ENCODE measurements at regions not wholly inside any gene's neighbourhood (a gene's known extent, or its start where the extent isn't known, plus 50 kb on each side); places are given as distances from the start of the nearest gene placed in this dataset.

DNA sequence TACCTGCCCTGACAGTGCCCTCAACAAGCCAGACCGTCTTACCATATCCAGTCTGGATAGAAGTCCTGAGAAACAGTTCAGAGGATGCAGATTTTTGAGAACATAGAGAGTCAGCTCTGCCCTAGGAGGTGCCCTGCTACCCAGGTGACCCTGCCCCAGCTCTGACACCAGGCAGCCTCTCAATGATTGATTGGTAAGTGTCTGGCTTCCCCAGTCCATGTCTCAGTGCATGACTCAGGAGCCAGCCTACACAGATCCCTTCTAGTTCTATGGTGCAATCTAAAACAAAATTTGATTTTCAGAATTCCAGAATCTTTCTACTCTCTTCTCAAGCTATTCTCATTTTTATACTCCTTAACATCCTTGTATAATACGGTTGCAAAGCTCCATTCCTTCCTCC lies 292.1 kb downstream of the VPS13C start:
- intact Hi-C loops (cut with micrococcal nuclease) (no loop called here), dilution Hi-C loops (cut with MboI; ENCODE audit: extremely low pct_ligation_motif_present, low sequenced_read_pairs) (no loop called here)
- BruUV-seq (replicated peaks): no TSS peak
- ChIA-PET CTCF (interaction anchor here (1.2 kb wide), 1 partner anchor 66 kb away, joined by 5 read pairs; no protein-coding TSS in a partner anchor), POLR2A (no interaction called here)
- FAIRE-seq (no peak), DNase-seq (ENCODE audit: low read depth, low spot score) (no peak)
- Histone ChIP-seq H3K4me1 (ENCODE audit: control insufficient read depth, extremely low read depth, insufficient read depth, low read length) (no peaks in the 10 kb centered on the region), H3K27ac (ENCODE audit: insufficient read depth, low read depth, low read length) (no peak overlapping the region), H3K9me3 (replicated peaks; ENCODE audit: control insufficient read depth, insufficient read depth, low read length) (no peaks in the 10 kb centered on the region), H4K20me1 (replicated peaks; ENCODE audit: control insufficient read depth, extremely low read depth, insufficient read depth, low read length) (no peaks in the 10 kb centered on the region), H2AFZ (ENCODE audit: low read depth, low read length) (no peak overlapping the region), H3K4me2 (ENCODE audit: insufficient read depth, low read length) (no peak overlapping the region), H3K4me3 (replicated peaks in 1 of 3; ENCODE audit: insufficient read depth in 1 of 3, low read depth in 1 of 3, low read length in 3 of 3) (no peak overlapping the region), H3K36me3 (ENCODE audit: control insufficient read depth in 2 of 2, extremely low read depth in 1 of 2, insufficient read depth in 2 of 2, low read length in 2 of 2) (no peaks in the 10 kb centered on the region), H3K27me3 (ENCODE audit: control insufficient read depth in 2 of 2, insufficient read depth in 2 of 2, low read length in 2 of 2) (no peaks in the 10 kb centered on the region), H3K9ac (replicated peaks; ENCODE audit: extremely low read depth, insufficient read depth, low read length) (no peak overlapping the region), H3K79me2 (ENCODE audit: control insufficient read depth, insufficient read depth, low read length) (no peaks in the 10 kb centered on the region), H3K9me1 (replicated peaks; ENCODE audit: control insufficient read depth, extremely low read depth, insufficient read depth, low read length) (no peaks in the 10 kb centered on the region)
- no peak for TF ChIP-seq GATA2 (IDR thresholded peaks at IDR 0.05; ENCODE audit: insufficient read depth, insufficient read length, low read depth, low read length)

DNA sequence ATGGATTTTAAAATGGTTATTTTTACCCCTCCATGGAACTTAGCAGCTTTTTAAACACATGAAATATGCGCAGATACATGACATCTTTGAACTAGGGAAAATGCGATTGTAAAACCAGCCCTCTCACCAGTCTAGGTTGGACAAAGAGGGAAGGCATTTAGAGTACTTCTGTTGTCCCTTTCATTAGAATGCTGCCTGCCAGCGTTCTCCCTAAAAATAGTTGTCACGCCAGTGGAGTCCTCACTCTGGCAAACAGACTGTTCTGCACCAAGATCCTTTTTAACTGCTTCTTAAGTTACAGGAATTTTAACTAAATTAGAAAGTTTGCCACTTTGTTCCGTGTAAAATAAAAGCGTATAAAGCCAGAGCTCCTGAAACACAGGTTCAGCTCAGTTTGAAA lies 295.3 kb downstream of the VPS13C start:
- dilution Hi-C loops (cut with MboI; ENCODE audit: extremely low pct_ligation_motif_present, low sequenced_read_pairs): no loop called here
- Histone ChIP-seq H4K20me1 (replicated peaks; ENCODE audit: control insufficient read depth, extremely low read depth, insufficient read depth, low read length) (no peaks in the 10 kb centered on the region), H3K9me1 (replicated peaks; ENCODE audit: control insufficient read depth, extremely low read depth, insufficient read depth, low read length) (no peaks in the 10 kb centered on the region), H3K4me3 (replicated peaks in 1 of 3; ENCODE audit: insufficient read depth in 1 of 3, low read depth in 1 of 3, low read length in 3 of 3) (no peak overlapping the region), H3K36me3 (ENCODE audit: control insufficient read depth in 2 of 2, extremely low read depth in 1 of 2, insufficient read depth in 2 of 2, low read length in 2 of 2) (no peaks in the 10 kb centered on the region), H2AFZ (ENCODE audit: low read depth, low read length) (no peak overlapping the region), H3K9ac (replicated peaks; ENCODE audit: extremely low read depth, insufficient read depth, low read length) (no peak overlapping the region), H3K79me2 (ENCODE audit: control insufficient read depth, insufficient read depth, low read length) (no peaks in the 10 kb centered on the region), H3K4me2 (ENCODE audit: insufficient read depth, low read length) (no peak overlapping the region), H3K9me3 (replicated peaks; ENCODE audit: control insufficient read depth, insufficient read depth, low read length) (no peaks in the 10 kb centered on the region), H3K4me1 (ENCODE audit: control insufficient read depth, extremely low read depth, insufficient read depth, low read length) (no peaks in the 10 kb centered on the region), H3K27me3 (ENCODE audit: control insufficient read depth in 2 of 2, insufficient read depth in 2 of 2, low read length in 2 of 2) (no peaks in the 10 kb centered on the region), H3K27ac (ENCODE audit: insufficient read depth, low read depth, low read length) (no peak overlapping the region)
- intact Hi-C loops (cut with micrococcal nuclease): no loop called here
- DNase-seq (ENCODE audit: low read depth, low spot score): no peak
- POLR2A ChIA-PET: no interaction called here
- no peak for FAIRE-seq
- no TSS peak for BruUV-seq (replicated peaks)
- CTCF ChIA-PET: no interaction called here
- TF ChIP-seq, protein P1, sequence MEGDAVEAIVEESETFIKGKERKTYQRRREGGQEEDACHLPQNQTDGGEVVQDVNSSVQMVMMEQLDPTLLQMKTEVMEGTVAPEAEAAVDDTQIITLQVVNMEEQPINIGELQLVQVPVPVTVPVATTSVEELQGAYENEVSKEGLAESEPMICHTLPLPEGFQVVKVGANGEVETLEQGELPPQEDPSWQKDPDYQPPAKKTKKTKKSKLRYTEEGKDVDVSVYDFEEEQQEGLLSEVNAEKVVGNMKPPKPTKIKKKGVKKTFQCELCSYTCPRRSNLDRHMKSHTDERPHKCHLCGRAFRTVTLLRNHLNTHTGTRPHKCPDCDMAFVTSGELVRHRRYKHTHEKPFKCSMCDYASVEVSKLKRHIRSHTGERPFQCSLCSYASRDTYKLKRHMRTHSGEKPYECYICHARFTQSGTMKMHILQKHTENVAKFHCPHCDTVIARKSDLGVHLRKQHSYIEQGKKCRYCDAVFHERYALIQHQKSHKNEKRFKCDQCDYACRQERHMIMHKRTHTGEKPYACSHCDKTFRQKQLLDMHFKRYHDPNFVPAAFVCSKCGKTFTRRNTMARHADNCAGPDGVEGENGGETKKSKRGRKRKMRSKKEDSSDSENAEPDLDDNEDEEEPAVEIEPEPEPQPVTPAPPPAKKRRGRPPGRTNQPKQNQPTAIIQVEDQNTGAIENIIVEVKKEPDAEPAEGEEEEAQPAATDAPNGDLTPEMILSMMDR (IDR thresholded peaks at IDR 0.05; ENCODE audit: extremely low read depth in 1 of 2, insufficient read depth in 1 of 2, low read depth in 1 of 2, low read length in 2 of 2): no peak
- TF ChIP-seq EZH2 (IDR thresholded peaks at IDR 0.05; ENCODE audit: borderline replicate concordance, low read depth, low read length, severe bottlenecking) (no peak), GATA2 (IDR thresholded peaks at IDR 0.05; ENCODE audit: insufficient read depth, insufficient read length, low read depth, low read length) (no peak), POLR2A (IDR thresholded peaks at IDR 0.05; ENCODE audit: low read depth, low read length) (no peak), JUN (IDR thresholded peaks at IDR 0.05; ENCODE audit: borderline replicate concordance, insufficient read depth, insufficient read length, low read depth) (no peak), POLR2AphosphoS5 (IDR thresholded peaks at IDR 0.05; ENCODE audit: insufficient read depth, low read depth, low read length) (no peak), MYC (IDR thresholded peaks at IDR 0.05; ENCODE audit: low read depth, low read length) (no peak), FOS (IDR thresholded peaks at IDR 0.05; ENCODE audit: borderline replicate concordance, insufficient read depth, low read length) (no peak)
- TF ChIP-seq, protein P2, sequence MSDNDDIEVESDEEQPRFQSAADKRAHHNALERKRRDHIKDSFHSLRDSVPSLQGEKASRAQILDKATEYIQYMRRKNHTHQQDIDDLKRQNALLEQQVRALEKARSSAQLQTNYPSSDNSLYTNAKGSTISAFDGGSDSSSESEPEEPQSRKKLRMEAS (IDR thresholded peaks at IDR 0.05; ENCODE audit: insufficient read depth, insufficient read length): no peak
